GM21528 (cell line): ENCODE measurements at regions not wholly inside any gene's neighbourhood (a gene's known extent, or its start where the extent isn't known, plus 50 kb on each side); places are given as distances from the start of the nearest gene placed in this dataset.

Source experiments
- ATAC-seq: cut with Tn5 transposase; IDR thresholded peaks from one replicate; pipeline ENCODE4 v1.9.1; 2021; ENCODE audit warnings: mild to moderate bottlenecking, moderate library complexity; ENCODE audit not compliant: unreplicated experiment, low FRiP score

DNA sequence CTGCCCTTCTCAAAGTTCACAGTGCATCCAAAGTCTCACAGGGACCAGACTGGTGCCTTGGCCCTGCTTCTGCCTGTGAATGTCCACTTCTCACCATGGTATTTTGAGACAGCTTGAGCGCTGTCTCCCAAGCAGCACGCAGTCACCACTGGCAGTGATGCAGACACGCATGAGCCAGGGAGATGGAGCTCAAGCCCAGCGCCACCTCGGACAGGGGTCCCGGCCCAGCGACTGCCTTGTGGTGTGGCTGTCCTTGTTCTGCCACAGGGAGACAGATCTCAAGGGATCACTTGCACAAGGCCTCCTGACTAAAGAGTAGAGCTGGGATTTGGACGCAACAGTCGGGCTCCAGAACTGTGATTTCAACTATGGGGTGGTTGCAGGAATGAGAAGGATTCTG lies 92.6 kb upstream of the MBL2 start:
- ATAC-seq = no peak

- no peak for ATAC-seq
These were observed 91.9 kb upstream of the MBL2 start for GRCh38 chr10:52864201-52865106.

- no peak for ATAC-seq
These were observed 86.1 kb upstream of the MBL2 start for GRCh38 chr10:52858722-52859121.

DNA sequence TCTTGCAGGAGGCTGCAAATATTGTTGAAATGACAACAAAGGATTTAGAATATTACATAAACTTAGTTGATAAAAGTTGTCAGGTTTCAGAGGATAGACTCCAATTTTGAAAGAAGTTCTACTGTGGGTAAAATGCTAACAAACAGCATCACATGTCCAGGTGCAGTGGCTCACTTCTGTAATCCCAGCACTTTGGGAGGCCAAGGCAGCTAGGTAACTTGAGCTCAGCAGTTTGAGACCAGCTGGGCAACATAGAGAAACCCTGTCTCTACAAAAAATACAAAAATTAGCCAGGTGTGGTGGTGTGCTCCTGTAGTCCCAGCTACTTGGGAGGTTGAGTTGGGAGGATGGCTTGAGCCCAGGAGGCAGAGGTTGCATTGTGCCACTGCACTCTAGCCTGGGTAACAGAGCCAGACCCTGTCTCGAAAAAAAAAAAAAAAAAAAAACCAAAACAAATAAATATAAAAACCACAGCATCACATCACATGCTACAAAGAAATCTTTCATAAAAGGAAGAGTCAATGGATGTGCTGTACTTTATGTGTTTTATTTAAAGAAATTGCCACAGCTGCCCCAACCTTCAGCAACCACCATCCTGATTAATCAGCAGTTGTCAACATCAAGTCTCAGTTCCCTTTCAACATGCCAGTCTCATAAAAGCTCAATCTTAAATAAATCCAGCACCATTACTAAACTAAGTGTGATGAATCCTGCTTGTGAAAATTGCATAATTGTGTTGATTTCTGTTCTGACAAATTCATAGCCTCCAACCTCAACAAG lies 83.2 kb upstream of the MBL2 start:
- no peak for ATAC-seq

DNA sequence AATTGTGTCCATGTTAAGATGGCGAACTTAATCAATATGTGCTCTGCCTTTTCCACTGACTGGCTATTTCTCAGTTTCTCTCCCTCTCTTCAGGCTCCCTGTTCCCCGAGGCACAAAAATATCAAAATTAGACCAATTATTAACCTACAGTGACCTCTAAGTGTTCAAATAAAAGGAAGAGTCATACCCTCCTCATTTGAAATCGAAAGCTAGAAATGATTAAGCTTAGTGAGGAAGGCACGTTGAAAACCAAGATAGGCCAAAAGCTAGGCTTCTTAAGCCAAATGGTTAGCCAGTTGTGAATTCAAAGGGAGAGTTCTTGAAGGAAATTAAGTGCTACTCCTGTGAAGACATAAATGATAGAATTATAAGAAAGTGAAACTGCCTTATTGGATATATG lies 81.1 kb upstream of the MBL2 start:
- ATAC-seq = peak; percentile 74

DNA sequence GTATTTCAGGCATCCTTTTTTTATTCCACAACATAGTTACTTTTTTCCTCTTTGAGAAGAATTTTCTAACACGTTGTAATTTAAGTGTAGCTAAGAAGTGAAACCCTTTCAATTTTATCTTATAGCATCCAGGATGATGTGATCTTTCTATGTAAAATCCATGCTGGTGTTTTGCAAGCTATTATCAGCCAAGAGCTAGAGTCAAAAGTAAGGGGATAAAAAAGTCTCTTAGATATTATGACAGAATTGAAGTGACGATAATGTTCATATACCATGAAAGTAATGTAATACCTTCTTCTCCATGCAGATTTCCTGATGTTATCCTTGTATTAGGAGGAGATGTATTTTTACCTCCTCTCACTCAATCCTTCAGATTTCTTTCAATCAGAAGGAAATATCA lies 64.2 kb upstream of the MBL2 start:
- no peak for ATAC-seq
